GM23338 (cell line): ENCODE measurements at regions not wholly inside any gene's neighbourhood (a gene's known extent, or its start where the extent isn't known, plus 50 kb on each side); places are given as distances from the start of the nearest gene placed in this dataset.

Experiments
- ATAC-seq: fragments of 200-7000 bp; cut with Tn5 transposase; 3 replicates; pipeline ENCODE4 v1.9.1; 2020
- DNase-seq: peaks from one replicate; pipeline ENCODE4 v3.0.0-alpha.2; 2015; ENCODE audit warnings: low spot score
- H2AFZ ChIP-seq: fragments of 200-600 bp; sonication (generic); 2 replicates; pipeline ENCODE4 v1.8.0; 2016; ENCODE audit warnings: antibody characterized with exemption, mild to moderate bottlenecking, moderate library complexity
- H3F3A ChIP-seq: fragments of 200-600 bp; sonication (generic); replicated peaks from 2 replicates; pipeline ENCODE4 v1.8.0; 2017; ENCODE audit warnings: antibody characterized with exemption, mixed run types, low read depth
- H3K27ac ChIP-seq: fragments of 200-600 bp; sonication (generic); 2 replicates; pipeline ENCODE4 v1.6.1; 2016; ENCODE audit warnings: low read depth
- H3K27me3 ChIP-seq: fragments of 200-600 bp; sonication (generic); 2 replicates; pipeline ENCODE4 v1.8.0; 2016; ENCODE audit warnings: mild to moderate bottlenecking, mixed run types, moderate library complexity; ENCODE audit not compliant: insufficient read depth
- H3K36me3 ChIP-seq: fragments of 200-600 bp; sonication (generic); 2 replicates; pipeline ENCODE4 v1.8.0; 2016; ENCODE audit warnings: mild to moderate bottlenecking; ENCODE audit not compliant: insufficient read depth
- H3K4me1 ChIP-seq: fragments of 200-600 bp; sonication (generic); 2 replicates; pipeline ENCODE4 v1.8.0; 2016; ENCODE audit warnings: mild to moderate bottlenecking, moderate library complexity; ENCODE audit not compliant: insufficient read depth
- H3K4me2 ChIP-seq: fragments of 200-600 bp; sonication (generic); 2 replicates; pipeline ENCODE4 v1.7.1; 2017; ENCODE audit warnings: mixed run types
- H3K4me3 ChIP-seq: fragments of 200-600 bp; sonication (generic); 2 replicates; pipeline ENCODE4 v1.6.1; 2016; ENCODE audit warnings: mixed run types
- H3K79me2 ChIP-seq: fragments of 200-600 bp; sonication (generic); replicated peaks from 2 replicates; pipeline ENCODE4 v1.8.0; 2017; ENCODE audit warnings: mild to moderate bottlenecking; ENCODE audit not compliant: insufficient read depth
- H3K9me2 ChIP-seq: fragments of 200-600 bp; sonication (generic); 2 replicates; pipeline ENCODE4 v1.8.0; 2017; ENCODE audit not compliant: insufficient read depth
- H4K20me1 ChIP-seq: fragments of 200-600 bp; sonication (generic); replicated peaks from 2 replicates; pipeline ENCODE4 v1.8.0; 2017; ENCODE audit warnings: mild to moderate bottlenecking; ENCODE audit not compliant: insufficient read depth
- H3K27ac Mint-ChIP-seq: 2 replicates; pipeline ENCODE4 v1.8.0; 2020; ENCODE audit warnings: inconsistent platforms, mild to moderate bottlenecking, moderate library complexity, mixed read lengths
- H3K27me3 Mint-ChIP-seq: 3 replicates; pipeline ENCODE4 v1.8.0; 2022; ENCODE audit warnings: low read depth, mild to moderate bottlenecking, moderate library complexity, mixed read lengths, inconsistent platforms; ENCODE audit not compliant: insufficient read depth, poor library complexity
- H3K36me3 Mint-ChIP-seq: 3 replicates; pipeline ENCODE4 v1.8.0; 2021; ENCODE audit warnings: low read depth, mild to moderate bottlenecking, inconsistent platforms, moderate library complexity, mixed read lengths
- H3K4me1 Mint-ChIP-seq: 3 replicates; pipeline ENCODE4 v1.8.0; 2020; ENCODE audit warnings: mild to moderate bottlenecking, inconsistent platforms, mixed read lengths
- H3K4me3 Mint-ChIP-seq: 3 replicates; pipeline ENCODE4 v1.8.0; 2021; ENCODE audit warnings: moderate library complexity, mild to moderate bottlenecking, inconsistent platforms, mixed read lengths
- H3K9me3 Mint-ChIP-seq: 3 replicates; pipeline ENCODE4 v1.8.0; 2020; ENCODE audit warnings: moderate library complexity, mild to moderate bottlenecking, inconsistent platforms, mixed read lengths
- CREB1 ChIP-seq: fragments of 250-450 bp; sonication (Bioruptor Pico); IDR thresholded peaks from 2 replicates; pipeline ENCODE4 v1.5.0; 2020; ENCODE audit warnings: low read depth, mild to moderate bottlenecking, moderate library complexity
- CTCF ChIP-seq, 2 experiments: fragments of 200-600 bp in 1 of 2; sonication (generic) in 1 of 2; conservative IDR thresholded peaks; 2 replicates each; pipeline versions ENCODE4 v1.5.1 to v1.6.1; 2016 to 2017; ENCODE audit warnings: antibody characterized with exemption in 2 of 2, low read depth in 2 of 2, mild to moderate bottlenecking in 2 of 2, moderate library complexity in 1 of 2
- EZH2 ChIP-seq: fragments of 200-600 bp; sonication (generic); IDR thresholded peaks from one replicate; pipeline ENCODE4 v1.8.0; 2017; ENCODE audit warnings: antibody characterized with exemption, mild to moderate bottlenecking, low read depth; ENCODE audit not compliant: unreplicated experiment
- EZH2phosphoT487 ChIP-seq: fragments of 200-600 bp; sonication (generic); IDR thresholded peaks from one replicate; pipeline ENCODE4 v1.8.1; 2018; ENCODE audit warnings: antibody characterized with exemption; ENCODE audit not compliant: unreplicated experiment
- JUNB ChIP-seq: IDR thresholded peaks from one replicate; pipeline ENCODE4 v1.6.1; 2016; ENCODE audit warnings: antibody characterized with exemption; ENCODE audit not compliant: unreplicated experiment
- NANOG ChIP-seq: IDR thresholded peaks from 2 replicates; pipeline ENCODE4 v1.6.1; 2016; ENCODE audit warnings: antibody characterized with exemption, borderline replicate concordance
- STAT1 ChIP-seq: IDR thresholded peaks from one replicate; pipeline ENCODE4 v1.6.1; 2016; ENCODE audit warnings: antibody characterized with exemption; ENCODE audit not compliant: unreplicated experiment
- ZNF114 ChIP-seq: fragments of 250-450 bp; sonication (Bioruptor Pico); IDR thresholded peaks from 2 replicates; pipeline ENCODE4 v1.5.0; 2020; ENCODE audit warnings: mild to moderate bottlenecking, moderate library complexity
- ZNF462 ChIP-seq: fragments of 250-450 bp; sonication (Bioruptor Pico); IDR thresholded peaks from 2 replicates; pipeline ENCODE4 v1.5.0; 2020; ENCODE audit warnings: mild to moderate bottlenecking, moderate library complexity

- H3K4me1 Mint-ChIP-seq: peaks cover 7% of the 10 kb centered on the region
- no peak overlapping the region for H3K27ac Mint-ChIP-seq
- Histone ChIP-seq H3K27me3 (no peaks in the 10 kb centered on the region), H3K36me3 (no peaks in the 10 kb centered on the region), H3K79me2 (no peaks in the 10 kb centered on the region), H3K4me3 (no peak overlapping the region), H3F3A (no peaks in the 10 kb centered on the region), H3K27ac (no peak overlapping the region), H3K4me1 (no peaks in the 10 kb centered on the region), H3K4me2 (no peak overlapping the region), H2AFZ (no peak overlapping the region), H4K20me1 (no peaks in the 10 kb centered on the region), H3K9me2 (no peaks in the 10 kb centered on the region)
- no peaks in the 10 kb centered on the region for H3K9me3 Mint-ChIP-seq
- DNase-seq (no peak), ATAC-seq (no peak)
- no peak overlapping the region for H3K4me3 Mint-ChIP-seq
- H3K36me3 Mint-ChIP-seq: no peaks in the 10 kb centered on the region
- TF ChIP-seq EZH2 (no peak), EZH2phosphoT487 (no peak), ZNF462 (CRISPR knock-in tag) (no peak), CTCF (conservative IDR thresholded peaks at IDR 0.05; ENCODE audit: low read depth in 2 of 2) (no peak), JUNB (no peak), STAT1 (no peak), CREB1 (no peak), NANOG (no peak), ZNF114 (no peak)
- H3K27me3 Mint-ChIP-seq: peaks cover 11% of the 10 kb centered on the region
Observed at GRCh38 chrX:39912126-39912525, 185.6 kb downstream of the BCOR start.
